HG02870 (cell line): ENCODE measurements at regions not wholly inside any gene's neighbourhood (a gene's known extent, or its start where the extent isn't known, plus 50 kb on each side); places are given as distances from the start of the nearest gene placed in this dataset.
"Not testable (repeated sequence)": the region's sequence is repeated elsewhere in the genome, so short reads cannot be mapped to it uniquely, and the experiment has no call there.

ENCODE experiments used
- ATAC-seq: cut with Tn5 transposase; IDR thresholded peaks from one replicate; pipeline ENCODE4 v1.9.1; 2021; ENCODE audit warnings: mild to moderate bottlenecking, moderate library complexity; ENCODE audit not compliant: unreplicated experiment

DNA sequence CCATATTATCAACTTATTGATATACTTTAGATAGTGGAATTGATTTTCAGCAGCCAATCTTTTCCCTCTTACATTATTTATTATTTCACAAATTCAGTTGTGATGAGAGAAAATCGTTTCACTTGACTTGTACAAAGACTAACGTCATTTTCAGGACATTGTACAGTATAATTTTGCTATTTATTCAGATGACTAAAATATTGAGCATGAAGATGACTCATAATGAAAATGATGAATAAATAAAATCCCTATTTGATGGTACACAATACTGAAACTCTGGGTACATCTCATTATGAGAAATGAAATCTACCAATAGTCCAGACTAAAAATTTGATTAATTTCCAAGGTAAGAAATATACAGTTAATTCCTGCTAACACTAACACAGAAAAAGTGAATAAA, 316.4 kb downstream of the CCDC74A start:
- not testable (repeated sequence) for ATAC-seq

DNA sequence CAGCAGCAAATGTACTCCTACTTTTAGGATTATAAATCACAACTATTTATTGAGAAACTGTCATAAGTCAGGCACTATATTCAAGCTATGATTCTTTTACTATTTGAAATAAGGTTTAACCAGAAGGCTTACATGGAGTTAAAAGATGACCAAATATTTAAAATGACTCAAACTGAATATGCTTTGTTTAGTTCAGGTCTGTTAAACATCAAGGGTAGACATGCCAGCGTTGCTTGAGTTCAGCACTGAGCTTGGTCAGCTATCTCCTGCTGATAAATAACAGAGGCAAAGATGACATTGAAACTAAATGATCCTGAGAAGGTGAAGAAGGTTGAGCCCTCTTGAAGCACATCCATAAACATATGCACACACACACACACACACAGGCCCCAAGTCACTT, 305.6 kb downstream of the ANKRD30BL start:
- not testable (repeated sequence) for ATAC-seq

DNA sequence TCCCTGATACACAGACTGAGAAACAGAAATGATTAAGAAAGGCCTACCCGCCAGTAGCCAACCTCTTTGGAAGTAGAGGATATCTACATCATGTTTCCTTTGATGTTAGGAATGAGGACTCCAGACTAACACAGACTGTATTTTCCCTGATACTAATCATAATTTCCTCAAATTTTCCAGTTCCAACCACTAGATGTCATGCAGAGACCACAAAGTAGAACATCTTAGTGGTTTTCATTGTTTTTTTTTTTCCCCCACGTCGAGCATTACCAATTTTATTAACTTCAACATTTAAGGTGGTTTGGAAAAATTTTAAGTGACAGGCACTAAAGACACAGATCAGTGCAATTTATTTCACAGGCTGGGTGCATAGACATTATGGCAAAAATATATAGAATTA, 303.6 kb downstream of the ANKRD30BL start:
- ATAC-seq = not testable (repeated sequence)
